GM18909 (cell line): ENCODE measurements at regions not wholly inside any gene's neighbourhood (a gene's known extent, or its start where the extent isn't known, plus 50 kb on each side); places are given as distances from the start of the nearest gene placed in this dataset.

Source experiments
- ATAC-seq: cut with Tn5 transposase; IDR thresholded peaks from one replicate; pipeline ENCODE4 v1.9.1; 2021; ENCODE audit warnings: mild to moderate bottlenecking; ENCODE audit not compliant: unreplicated experiment, poor library complexity

GRCh38 chr12:69119770-69120169 is 119.6 kb upstream of the CPSF6 start:
- ATAC-seq: no peak

- ATAC-seq: no peak
These were observed 119.0 kb upstream of the CPSF6 start for GRCh38 chr12:69120354-69120753.

- ATAC-seq: no peak
These were observed 116.1 kb upstream of the CPSF6 start for GRCh38 chr12:69123311-69123710.

- ATAC-seq: no peak
These were observed 115.3 kb upstream of the CPSF6 start for GRCh38 chr12:69123919-69124638.

- no peak for ATAC-seq
These were observed 110.4 kb upstream of the CPSF6 start for GRCh38 chr12:69129017-69129416.

- ATAC-seq: no peak
These were observed 109.8 kb upstream of the CPSF6 start for GRCh38 chr12:69129564-69129963.

GRCh38 chr12:69130064-69130463 is 109.3 kb upstream of the CPSF6 start:
- no peak for ATAC-seq

- ATAC-seq: no peak
These were observed 108.3 kb upstream of the CPSF6 start for GRCh38 chr12:69131077-69131476.

- ATAC-seq: no peak
These were observed 102.3 kb upstream of the CPSF6 start for GRCh38 chr12:69136931-69137613.

GRCh38 chr12:69141074-69141473 is 98.3 kb upstream of the CPSF6 start:
- ATAC-seq: no peak

- ATAC-seq: no peak
These were observed 90.1 kb upstream of the CPSF6 start for GRCh38 chr12:69149270-69149669.

GRCh38 chr12:69150083-69150795 is 89.1 kb upstream of the CPSF6 start:
- no peak for ATAC-seq

GRCh38 chr12:69150796-69151127 is 88.6 kb upstream of the CPSF6 start:
- no peak for ATAC-seq

- ATAC-seq: no peak
These were observed 88.1 kb upstream of the CPSF6 start for GRCh38 chr12:69151254-69151764.

GRCh38 chr12:69154585-69155363 is 84.6 kb upstream of the CPSF6 start:
- peak; percentile 59 for ATAC-seq

- peak; percentile 95 for ATAC-seq
These were observed 82.2 kb upstream of the CPSF6 start for GRCh38 chr12:69157023-69157655.

- peak; percentile 69 for ATAC-seq
These were observed 77.5 kb upstream of the CPSF6 start for GRCh38 chr12:69161829-69162228.

- ATAC-seq: no peak
These were observed 75.5 kb upstream of the CPSF6 start for GRCh38 chr12:69163681-69164362.

- ATAC-seq: no peak
These were observed 71.7 kb upstream of the CPSF6 start for GRCh38 chr12:69167648-69168165.
